Cardiac fibroblast (primary cell): ENCODE measurements at regions not wholly inside any gene's neighbourhood (a gene's known extent, or its start where the extent isn't known, plus 50 kb on each side); places are given as distances from the start of the nearest gene placed in this dataset.

Source experiments
- DNase-seq, 2 donors: peaks; one replicate each; pipeline versions ENCODE4 v3.0.0 to v3.0.0-alpha.2; 2010; ENCODE audit warnings: low read depth in 2 of 2
- H3K4me3 ChIP-seq, 2 donors: replicated peaks in 1 of 2; 1 replicate in 1 of 2; 2 replicates in 1 of 2; pipeline ENCODE4 v1.5.1; 2011; ENCODE audit warnings: low read depth in 2 of 2, low read length in 2 of 2, mild to moderate bottlenecking in 2 of 2, moderate library complexity in 1 of 2
- TF ChIP-seq, protein P1 (sequence below): IDR thresholded peaks from one replicate; pipeline ENCODE4 v1.5.1; 2011; ENCODE audit warnings: low read depth, mild to moderate bottlenecking, low read length, inconsistent platforms

DNA sequence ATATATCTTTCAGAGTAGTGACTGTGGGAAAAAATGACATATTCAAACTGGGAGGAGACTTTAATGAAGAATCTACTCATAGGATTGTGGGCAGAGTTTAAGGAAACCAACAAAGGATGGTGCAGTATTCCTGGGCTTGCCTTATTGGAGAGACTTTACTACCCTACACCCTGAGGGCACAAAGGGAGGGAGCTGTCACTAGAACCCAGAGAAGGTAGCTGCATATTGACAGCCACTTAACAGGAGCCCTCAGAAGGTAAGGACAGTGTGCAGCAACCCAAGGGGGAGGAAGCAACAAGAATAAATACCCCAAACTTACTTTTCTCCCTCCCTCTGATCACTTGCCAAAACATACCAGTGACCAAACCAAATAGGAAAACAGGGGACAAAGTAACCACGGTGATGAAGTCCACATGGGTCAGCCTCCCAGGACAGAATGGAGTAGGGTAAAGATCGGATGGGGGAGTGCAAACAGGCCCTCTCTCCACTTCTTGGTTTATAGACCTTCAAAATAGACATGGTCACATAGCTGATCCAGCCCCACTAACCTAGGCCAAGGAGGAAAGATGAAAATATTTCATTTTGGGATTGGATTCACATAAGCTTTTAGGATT, 121.8 kb upstream of the SESN3 start:
- no peak for DNase-seq
- TF ChIP-seq, protein P1, sequence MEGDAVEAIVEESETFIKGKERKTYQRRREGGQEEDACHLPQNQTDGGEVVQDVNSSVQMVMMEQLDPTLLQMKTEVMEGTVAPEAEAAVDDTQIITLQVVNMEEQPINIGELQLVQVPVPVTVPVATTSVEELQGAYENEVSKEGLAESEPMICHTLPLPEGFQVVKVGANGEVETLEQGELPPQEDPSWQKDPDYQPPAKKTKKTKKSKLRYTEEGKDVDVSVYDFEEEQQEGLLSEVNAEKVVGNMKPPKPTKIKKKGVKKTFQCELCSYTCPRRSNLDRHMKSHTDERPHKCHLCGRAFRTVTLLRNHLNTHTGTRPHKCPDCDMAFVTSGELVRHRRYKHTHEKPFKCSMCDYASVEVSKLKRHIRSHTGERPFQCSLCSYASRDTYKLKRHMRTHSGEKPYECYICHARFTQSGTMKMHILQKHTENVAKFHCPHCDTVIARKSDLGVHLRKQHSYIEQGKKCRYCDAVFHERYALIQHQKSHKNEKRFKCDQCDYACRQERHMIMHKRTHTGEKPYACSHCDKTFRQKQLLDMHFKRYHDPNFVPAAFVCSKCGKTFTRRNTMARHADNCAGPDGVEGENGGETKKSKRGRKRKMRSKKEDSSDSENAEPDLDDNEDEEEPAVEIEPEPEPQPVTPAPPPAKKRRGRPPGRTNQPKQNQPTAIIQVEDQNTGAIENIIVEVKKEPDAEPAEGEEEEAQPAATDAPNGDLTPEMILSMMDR, result no peak
- no peak overlapping the region for H3K4me3 ChIP-seq

DNA sequence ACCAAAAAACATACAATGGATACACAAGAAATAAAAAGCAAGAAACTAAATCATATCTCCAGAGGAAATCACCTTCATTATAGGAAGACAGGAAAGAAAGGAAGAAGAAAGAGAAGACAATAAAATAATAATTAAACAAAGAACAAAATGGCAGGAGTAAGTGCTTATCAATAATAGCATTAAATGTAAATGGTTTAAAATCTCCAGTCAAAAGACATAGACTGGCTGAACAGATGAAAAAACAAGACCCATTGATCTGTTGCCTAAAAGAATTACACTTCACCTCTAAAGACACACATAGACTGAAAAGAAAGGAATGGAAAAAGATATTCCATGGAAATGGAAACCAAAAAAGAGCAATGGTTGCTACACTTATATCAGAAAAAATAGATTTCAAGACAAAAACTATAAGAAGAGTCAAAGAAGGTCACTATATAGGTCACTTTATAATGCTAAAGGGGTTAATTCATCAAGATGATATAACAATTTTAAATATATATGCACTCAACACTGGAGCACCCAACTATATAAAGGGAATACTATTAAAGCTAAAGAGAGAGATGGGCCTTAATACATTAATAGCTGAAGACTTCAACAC, 118.4 kb upstream of the SESN3 start:
- DNase-seq, result no peak
- H3K4me3 ChIP-seq, result no peak overlapping the region
- TF ChIP-seq, protein P1, result no peak

DNA sequence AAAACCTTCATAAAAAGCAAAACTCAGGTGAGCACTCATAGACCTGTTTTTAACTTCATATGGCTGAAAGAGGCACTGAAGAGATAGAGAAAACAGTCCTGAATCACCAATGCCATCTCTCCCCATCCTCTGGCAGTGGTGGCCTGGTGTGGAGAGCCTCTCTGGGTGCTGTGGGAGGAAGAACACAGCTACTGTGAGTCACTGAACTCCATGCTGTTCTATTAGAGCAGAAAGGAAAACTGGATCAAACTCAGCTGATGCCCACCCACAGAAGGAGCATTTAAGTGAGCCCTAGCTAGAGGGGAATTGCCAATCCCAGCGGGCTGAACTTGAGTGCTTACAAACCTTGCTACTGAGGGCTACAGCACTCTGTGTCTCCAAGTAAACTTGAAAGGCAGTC, 115.3 kb upstream of the SESN3 start:
- TF ChIP-seq, protein P1, result no peak
- no peak for DNase-seq
- no peak overlapping the region for H3K4me3 ChIP-seq

DNA sequence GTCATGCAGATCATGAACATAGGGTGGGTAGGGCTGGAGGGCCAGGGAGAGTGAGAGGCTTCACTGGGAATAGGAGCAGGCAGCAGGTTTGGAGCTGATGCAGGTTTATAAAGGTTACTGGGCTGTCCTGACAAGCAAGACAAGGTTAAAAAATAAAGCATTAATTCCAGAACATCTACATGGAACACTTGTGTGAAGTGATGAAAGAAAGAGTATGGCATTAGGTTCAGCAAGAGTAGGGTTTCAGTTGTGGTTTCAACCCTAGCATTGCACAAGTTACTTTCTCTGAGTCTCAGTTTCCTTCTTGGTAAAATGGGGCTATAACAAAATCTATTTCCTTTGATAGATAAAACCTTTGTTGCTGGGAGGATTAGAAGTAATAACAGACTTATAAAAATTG, 114.6 kb upstream of the SESN3 start:
- H3K4me3 ChIP-seq, result no peak overlapping the region
- DNase-seq, result no peak
- TF ChIP-seq, protein P1, result no peak

DNA sequence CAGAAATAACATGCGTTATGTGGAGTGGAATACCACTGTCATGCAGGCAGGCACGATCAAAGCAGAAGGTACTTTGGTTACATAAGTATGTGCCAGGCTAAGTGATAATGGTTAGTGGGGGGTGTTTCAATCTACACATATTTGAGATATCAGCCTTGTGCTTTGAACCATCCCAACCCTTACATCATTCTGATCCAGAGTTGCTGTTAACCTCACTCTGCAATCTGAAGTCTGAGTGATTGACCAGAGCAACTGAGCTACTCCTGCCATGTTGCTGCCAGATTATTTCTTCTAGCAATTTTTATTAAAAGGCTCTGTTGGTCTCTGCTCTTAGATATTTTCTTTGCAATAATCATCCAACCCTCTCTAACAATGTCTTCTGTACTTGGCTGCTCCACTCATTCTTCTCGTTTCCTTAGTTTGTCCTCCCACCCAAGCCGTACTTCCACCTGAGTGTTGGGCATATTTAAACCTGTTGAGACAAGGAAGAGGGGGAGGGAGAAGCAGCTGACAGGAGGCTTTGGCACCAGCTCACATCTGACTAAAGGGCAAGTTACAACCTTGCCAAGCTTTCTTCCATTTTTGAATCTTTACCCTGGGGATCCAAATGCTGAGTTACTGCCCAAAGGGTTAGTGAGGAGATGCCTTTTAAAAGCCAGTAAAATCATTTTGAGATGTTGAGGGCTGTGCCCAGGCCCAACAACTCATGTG, 114.1 kb upstream of the SESN3 start:
- no peak overlapping the region for H3K4me3 ChIP-seq
- TF ChIP-seq, protein P1, result no peak
- no peak for DNase-seq

DNA sequence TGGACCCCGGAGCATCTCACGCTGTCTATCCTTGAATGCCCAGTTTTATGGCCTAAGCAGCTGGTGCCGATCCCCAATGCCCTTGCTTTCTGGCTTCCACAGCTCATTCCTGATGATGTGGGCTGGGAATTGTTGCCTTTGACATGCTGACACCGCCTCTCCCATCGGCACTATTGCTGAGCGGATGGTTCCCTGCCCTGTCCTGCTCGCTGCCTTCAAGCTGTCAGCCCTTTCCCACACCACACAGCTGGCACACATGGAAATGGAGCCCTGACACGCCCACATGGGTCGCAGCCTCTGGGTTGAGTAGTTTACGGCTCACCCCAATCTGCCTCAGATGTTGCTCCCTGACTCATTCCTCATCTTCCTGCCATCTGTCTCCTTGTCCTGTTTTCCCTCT, 110.2 kb upstream of the SESN3 start:
- H3K4me3 ChIP-seq, result no peak overlapping the region
- DNase-seq, result no peak
- TF ChIP-seq, protein P1, result no peak
